ENCODE measurements at regions not wholly inside any gene's neighbourhood (a gene's known extent, or its start where the extent isn't known, plus 50 kb on each side); places are given as distances from the start of the nearest gene placed in this dataset.
"Not testable (repeated sequence)": the region's sequence is repeated elsewhere in the genome, so short reads cannot be mapped to it uniquely, and the experiment has no call there.

GRCh38 chr14:53766601-53767000, 190.0 kb downstream of the BMP4 start:
- in situ Hi-C loops (cut with HindIII; ENCODE audit: low sequenced_read_pairs), result no loop called here
- DNase-seq (ENCODE audit: low spot score), result no peak

DNA sequence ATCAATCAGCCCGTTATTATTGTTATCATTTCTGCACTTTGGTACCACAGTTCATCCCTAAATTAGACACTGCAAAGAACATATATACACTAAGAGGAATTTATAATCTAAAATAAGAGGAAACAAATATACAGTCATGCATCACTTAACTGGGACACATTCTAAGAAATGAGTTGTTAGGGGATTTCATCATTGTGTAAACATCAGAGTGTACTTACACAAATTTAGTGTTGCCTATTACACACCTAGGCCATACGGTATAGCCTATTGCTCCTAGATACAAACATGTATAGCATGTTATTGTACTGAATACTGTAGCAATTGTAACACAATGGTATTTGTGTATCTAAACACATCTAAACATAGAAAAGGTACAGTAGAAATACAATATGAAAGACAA, 190.5 kb downstream of the BMP4 start:
- DNase-seq (ENCODE audit: low spot score), result no peak
- in situ Hi-C loops (cut with HindIII; ENCODE audit: low sequenced_read_pairs), result no loop called here

DNA sequence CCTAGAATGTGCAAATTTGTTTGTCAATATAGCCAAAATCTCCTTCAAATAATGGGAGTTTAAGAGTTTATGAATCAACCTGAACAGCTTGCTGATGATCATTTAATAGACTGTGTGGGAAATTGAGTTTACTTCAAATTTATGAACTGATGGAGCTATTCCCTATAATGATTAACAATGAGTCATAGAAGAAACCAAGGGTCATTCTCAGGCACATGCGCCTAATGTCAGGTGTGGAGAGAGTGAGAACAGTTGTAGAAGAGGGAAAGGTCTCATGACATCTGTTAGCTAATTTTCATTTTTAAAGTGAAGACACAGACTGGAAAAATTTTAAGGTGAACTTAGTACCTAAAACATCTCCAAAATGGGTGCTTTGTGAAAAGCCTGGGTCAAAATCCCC, 191.8 kb downstream of the BMP4 start:
- in situ Hi-C loops (cut with HindIII; ENCODE audit: low sequenced_read_pairs), result no loop called here

DNA sequence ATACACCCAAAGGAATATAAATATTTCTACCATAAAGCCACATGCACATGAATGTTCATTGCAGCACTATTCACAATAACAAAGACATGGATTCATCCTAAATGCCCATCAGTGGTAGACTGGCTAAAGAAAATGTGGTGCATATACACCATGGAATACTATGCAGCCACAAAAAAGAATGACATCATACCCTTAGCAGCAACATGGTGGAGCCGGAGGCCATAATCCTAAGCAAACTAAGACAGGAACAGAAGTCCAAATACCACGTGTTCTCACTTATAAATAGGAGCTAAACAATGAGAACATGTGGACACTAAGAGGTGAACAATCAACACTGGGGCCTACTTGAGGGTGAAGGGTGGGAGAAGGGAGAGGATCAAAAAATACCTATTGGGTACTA, 198.5 kb downstream of the BMP4 start:
- no peak for DNase-seq (ENCODE audit: low spot score)
- in situ Hi-C loops (cut with HindIII; ENCODE audit: low sequenced_read_pairs), result no loop called here

More for the DNA sequence above, 191.8 kb downstream of the BMP4 start:
- DNase-seq (ENCODE audit: low spot score), result no peak

DNA sequence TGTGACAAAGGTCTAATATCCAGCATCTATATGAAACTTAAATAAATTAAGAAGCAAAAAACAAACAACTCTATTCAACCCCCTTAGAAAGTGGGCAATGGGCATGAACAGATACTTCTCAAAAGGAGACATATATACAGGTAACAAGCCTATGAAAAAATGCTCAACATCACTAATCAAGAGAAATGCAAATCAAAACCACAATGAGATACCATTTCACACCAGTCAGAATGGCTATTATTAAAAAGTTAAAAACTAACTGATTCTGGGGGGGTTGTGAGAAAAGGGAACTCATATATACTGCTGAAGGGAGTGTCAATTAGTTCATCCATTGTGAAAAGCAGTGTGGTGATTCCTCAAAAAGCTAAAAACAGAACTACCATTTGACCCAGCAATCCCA, 198.9 kb downstream of the BMP4 start:
- no peak for DNase-seq (ENCODE audit: low spot score)
- in situ Hi-C loops (cut with HindIII; ENCODE audit: low sequenced_read_pairs), result no loop called here

DNA sequence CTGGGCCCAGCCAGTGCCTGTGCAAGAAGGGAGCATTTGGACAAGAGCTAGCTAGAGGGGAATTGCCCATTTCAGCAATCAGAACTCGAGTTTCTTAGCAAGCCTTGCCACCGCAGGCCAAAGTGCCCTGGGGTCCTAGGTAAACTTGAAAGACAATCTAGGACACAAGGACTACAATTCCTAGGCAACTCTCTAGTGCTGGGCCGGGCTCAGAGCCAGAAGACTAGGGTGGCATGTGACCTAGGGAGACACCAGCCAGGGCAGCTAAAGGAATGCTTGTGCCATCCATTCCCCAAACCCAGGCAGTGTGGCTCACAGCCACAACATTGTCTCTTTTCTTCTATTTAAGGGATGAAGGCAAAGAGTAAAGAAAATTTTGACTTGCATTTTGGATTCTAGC, 205.0 kb downstream of the BMP4 start:
- in situ Hi-C loops (cut with HindIII; ENCODE audit: low sequenced_read_pairs), result no loop called here
- no peak for DNase-seq (ENCODE audit: low spot score)

GRCh38 chr14:53748691-53749090, 207.9 kb downstream of the BMP4 start:
- in situ Hi-C loops (cut with HindIII; ENCODE audit: low sequenced_read_pairs), result no loop called here

GRCh38 chr14:53744857-53745256, 211.8 kb downstream of the BMP4 start:
- in situ Hi-C loops (cut with HindIII; ENCODE audit: low sequenced_read_pairs), result no loop called here

More at GRCh38 chr14:53748691-53749090, 207.9 kb downstream of the BMP4 start:
- no peak for DNase-seq (ENCODE audit: low spot score)

GRCh38 chr14:53743371-53743770, 213.3 kb downstream of the BMP4 start:
- in situ Hi-C loops (cut with HindIII; ENCODE audit: low sequenced_read_pairs), result no loop called here

More at GRCh38 chr14:53744857-53745256, 211.8 kb downstream of the BMP4 start:
- DNase-seq (ENCODE audit: low spot score), result no peak

DNA sequence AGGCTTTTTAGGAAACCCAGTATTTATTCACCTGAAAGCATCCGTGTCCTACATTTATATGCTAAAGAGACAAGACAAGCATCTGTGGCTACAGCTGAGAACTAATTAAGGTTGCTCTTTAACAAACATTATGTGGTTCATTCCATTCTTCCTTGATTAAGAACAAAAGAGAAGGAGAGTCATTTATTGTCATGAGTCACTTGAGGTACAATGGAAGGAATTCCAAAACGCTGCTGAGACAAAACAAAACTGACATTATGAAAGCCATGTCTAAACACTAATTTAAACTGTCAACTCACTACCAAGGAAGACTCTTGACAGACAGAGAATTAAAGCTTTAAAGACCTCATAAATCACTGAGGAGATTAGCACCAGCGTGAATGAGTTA, 214.4 kb downstream of the BMP4 start:
- in situ Hi-C loops (cut with HindIII; ENCODE audit: low sequenced_read_pairs), result no loop called here
- no peak for DNase-seq (ENCODE audit: low spot score)

More at GRCh38 chr14:53743371-53743770, 213.3 kb downstream of the BMP4 start:
- DNase-seq (ENCODE audit: low spot score), result no peak

- in situ Hi-C loops (cut with HindIII; ENCODE audit: low sequenced_read_pairs), result no loop called here
- DNase-seq (ENCODE audit: low spot score), result no peak
Measured at GRCh38 chr14:53741479-53742232, 215.0 kb downstream of the BMP4 start.

DNA sequence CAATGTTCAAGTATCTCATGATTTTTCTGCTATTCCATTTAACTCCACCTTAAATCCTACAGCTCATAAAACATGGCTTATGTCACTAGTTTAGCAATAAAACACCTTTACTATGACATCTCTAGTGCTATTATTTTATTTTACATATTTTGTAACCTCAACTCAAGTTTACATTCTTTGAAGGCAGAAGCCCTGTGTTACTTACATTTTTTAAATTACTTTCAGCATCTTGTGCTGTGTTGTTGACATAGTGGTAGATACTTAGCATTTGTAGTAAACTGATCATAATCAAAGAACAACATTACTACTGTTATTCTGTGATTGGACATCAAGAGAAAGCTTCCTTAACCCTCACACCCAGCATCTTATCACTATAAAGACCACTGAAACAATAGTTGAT, 216.1 kb downstream of the BMP4 start:
- in situ Hi-C loops (cut with HindIII; ENCODE audit: low sequenced_read_pairs), result no loop called here

GRCh38 chr14:53735916-53736315, 220.7 kb downstream of the BMP4 start:
- DNase-seq (ENCODE audit: low spot score), result no peak
- in situ Hi-C loops (cut with HindIII; ENCODE audit: low sequenced_read_pairs), result no loop called here

More for the DNA sequence above, 216.1 kb downstream of the BMP4 start:
- DNase-seq (ENCODE audit: low spot score), result no peak

GRCh38 chr14:53723221-53723620, 233.4 kb downstream of the BMP4 start:
- in situ Hi-C loops (cut with HindIII; ENCODE audit: low sequenced_read_pairs), result no loop called here
- DNase-seq (ENCODE audit: low spot score), result no peak

GRCh38 chr14:53719536-53719935, 237.1 kb downstream of the BMP4 start:
- in situ Hi-C loops (cut with HindIII; ENCODE audit: low sequenced_read_pairs), result no loop called here
- no peak for DNase-seq (ENCODE audit: low spot score)

- no peak for DNase-seq (ENCODE audit: low spot score)
- in situ Hi-C loops (cut with HindIII; ENCODE audit: low sequenced_read_pairs), result no loop called here
Measured at GRCh38 chr14:53716578-53716977, 240.0 kb downstream of the BMP4 start.

DNA sequence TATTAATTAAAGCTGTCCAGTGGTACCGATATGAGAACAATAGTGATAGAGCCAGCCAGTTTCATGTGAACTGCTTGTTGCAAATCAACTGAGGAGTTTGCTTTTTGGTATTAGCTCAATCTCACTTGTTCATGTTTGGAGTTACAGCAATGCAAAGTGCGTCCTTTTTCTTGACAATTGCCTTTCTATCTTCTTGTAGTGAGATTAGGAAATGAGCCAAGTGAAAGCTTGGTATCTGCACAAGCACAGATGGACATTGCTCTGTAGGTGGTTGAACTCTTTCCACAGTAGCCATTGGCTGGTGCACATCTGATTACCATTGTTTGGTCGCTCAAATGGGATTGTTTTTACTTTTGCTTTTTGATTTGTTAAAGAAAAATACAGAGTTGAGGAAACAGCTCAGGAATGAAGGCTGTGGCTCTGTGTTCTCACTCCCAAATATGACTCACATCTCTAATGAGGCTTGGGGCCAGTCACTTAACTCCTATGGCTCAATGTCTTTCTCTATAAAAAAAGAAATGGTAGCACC, 241.4 kb downstream of the BMP4 start:
- peak; percentile 79 for DNase-seq (ENCODE audit: low spot score)
- in situ Hi-C loops (cut with HindIII; ENCODE audit: low sequenced_read_pairs), result no loop called here

DNA sequence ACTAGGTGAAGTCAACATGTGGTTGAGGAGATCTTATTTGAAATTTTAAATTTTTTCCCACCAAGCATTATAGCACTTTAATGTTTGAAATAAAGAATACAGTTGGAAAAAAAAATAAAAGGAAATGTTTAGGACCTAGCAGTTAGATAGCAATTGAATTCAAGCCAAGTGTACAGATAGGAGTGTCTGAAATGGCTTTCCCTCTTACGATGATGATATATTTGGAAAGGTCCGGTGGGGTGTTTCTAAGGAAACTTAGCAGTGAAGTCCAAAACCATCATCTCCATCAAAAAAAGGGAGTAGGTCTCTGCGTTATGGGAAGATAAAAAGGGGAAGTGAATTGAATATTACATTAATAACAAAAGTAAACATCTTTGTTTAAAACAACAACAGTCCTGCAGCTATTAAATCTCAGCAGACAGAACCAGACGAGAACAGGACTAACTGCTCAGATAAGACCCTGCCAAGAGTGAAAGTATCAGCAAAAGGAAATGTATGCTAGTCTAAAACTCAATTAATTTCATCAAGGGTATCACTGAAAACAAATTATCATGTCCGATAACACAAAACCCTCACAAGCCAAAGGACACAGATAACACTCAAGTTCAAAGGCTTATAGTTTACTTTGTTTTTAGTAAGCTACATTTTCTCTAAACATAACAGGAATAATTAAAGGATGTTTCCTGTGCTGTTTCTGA, 242.0 kb downstream of the BMP4 start:
- in situ Hi-C loops (cut with HindIII; ENCODE audit: low sequenced_read_pairs), result no loop called here
- DNase-seq (ENCODE audit: low spot score), result peak; percentile 30

DNA sequence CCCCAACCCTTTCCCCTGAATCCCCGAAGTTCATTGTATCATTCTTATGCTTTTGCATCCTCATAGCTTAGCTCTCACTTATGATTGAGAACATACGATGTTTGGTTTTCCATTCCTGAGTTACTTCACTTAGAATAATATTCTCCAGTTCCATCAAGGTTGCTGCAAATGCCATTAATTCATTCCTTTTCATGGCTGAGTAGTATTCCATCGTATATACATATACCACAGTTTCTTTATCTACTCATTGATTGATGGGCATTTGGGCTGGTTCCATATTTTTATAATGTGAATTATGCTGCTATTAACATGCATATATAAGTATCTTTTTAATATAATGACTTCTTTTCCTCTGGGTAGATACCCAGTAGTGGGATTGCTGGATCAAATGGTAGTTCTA, 243.7 kb downstream of the BMP4 start:
- in situ Hi-C loops (cut with HindIII; ENCODE audit: low sequenced_read_pairs), result not testable (repeated sequence)

GRCh38 chr14:53711205-53711604, 245.4 kb downstream of the BMP4 start:
- in situ Hi-C loops (cut with HindIII; ENCODE audit: low sequenced_read_pairs), result no loop called here
- no peak for DNase-seq (ENCODE audit: low spot score)

More for the DNA sequence above, 243.7 kb downstream of the BMP4 start:
- DNase-seq (ENCODE audit: low spot score), result not testable (repeated sequence)

Measured in G401 (cell line).